Colonic mucosa (tissue), 4 donors: ENCODE measurements at regions not wholly inside any gene's neighbourhood (a gene's known extent, or its start where the extent isn't known, plus 50 kb on each side); places are given as distances from the start of the nearest gene placed in this dataset.

Source experiments
- DNase-seq: peaks from one replicate; pipeline ENCODE4 v3.0.0-alpha.2; 2020
- H3K27ac ChIP-seq: fragments of 200-600 bp; one replicate; pipeline ENCODE4 v1.8.0; 2021
- H3K27me3 ChIP-seq: fragments of 200-600 bp; one replicate; pipeline ENCODE4 v1.8.0; 2021
- H3K36me3 ChIP-seq: fragments of 200-600 bp; one replicate; pipeline ENCODE4 v1.8.0; 2021
- H3K4me1 ChIP-seq: fragments of 200-600 bp; one replicate; pipeline ENCODE4 v1.8.0; 2021; ENCODE audit warnings: mild to moderate bottlenecking
- H3K4me3 ChIP-seq: fragments of 200-600 bp; one replicate; pipeline ENCODE4 v1.8.0; 2021
- H3K9ac ChIP-seq, 2 donors: one replicate each; pipeline ENCODE4 v1.7.0; 2013; ENCODE audit warnings: control low read depth in 2 of 2, low read depth in 2 of 2, low read length in 2 of 2
- H3K9me3 ChIP-seq: fragments of 200-600 bp; one replicate; pipeline ENCODE4 v1.8.0; 2021
- intact Hi-C: fragments of 100-400 bp; cut with DNase I; formaldehyde crosslinking; loops from one replicate; pipeline ENCODE4 v1.14.1; 2022
- TF ChIP-seq, protein P1 (sequence below): fragments of 200-600 bp; IDR thresholded peaks from one replicate; pipeline ENCODE4 v1.8.0; 2022; ENCODE audit warnings: antibody characterized with exemption, mild to moderate bottlenecking
- donor health status: healthy.
- donor health status: DM: no; HTN: no; CAD: no.
- donor health status: DM: no; HTN: no; CAD: no.

DNA sequence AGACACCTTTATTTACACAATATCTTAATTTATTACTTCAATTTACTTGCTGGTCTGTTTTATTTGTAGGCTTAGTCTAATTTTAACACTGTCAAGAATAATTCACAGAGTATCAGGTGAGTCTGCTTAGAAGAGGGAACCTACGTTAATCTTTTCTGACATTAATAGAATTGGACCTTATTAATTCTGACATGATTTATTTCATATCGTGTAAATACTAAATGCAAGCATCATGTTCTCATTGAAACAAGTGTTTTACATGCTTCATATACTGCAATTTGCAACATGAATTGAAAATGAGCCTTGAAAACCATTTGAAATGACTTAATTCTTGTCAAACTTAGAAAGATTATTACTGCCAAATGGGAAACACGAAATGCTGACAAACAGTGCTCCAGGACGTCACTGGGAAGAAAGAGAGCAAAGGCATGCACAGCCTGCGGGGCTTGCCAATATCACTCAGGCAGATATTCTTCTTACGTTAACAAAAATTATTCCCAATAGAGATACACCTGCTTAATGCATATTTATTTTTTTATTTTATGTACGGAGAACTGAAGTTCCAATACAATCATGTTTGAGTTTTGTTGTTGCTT lies 282.0 kb upstream of the AKR1E2 start:
- Histone ChIP-seq H3K4me1 (no peaks in the 10 kb centered on the region), H3K27ac (no peak overlapping the region), H3K36me3 (no peaks in the 10 kb centered on the region), H3K9ac (no peak overlapping the region), H3K9me3 (no peaks in the 10 kb centered on the region), H3K27me3 (no peaks in the 10 kb centered on the region), H3K4me3 (no peak overlapping the region)
- TF ChIP-seq, protein P1, sequence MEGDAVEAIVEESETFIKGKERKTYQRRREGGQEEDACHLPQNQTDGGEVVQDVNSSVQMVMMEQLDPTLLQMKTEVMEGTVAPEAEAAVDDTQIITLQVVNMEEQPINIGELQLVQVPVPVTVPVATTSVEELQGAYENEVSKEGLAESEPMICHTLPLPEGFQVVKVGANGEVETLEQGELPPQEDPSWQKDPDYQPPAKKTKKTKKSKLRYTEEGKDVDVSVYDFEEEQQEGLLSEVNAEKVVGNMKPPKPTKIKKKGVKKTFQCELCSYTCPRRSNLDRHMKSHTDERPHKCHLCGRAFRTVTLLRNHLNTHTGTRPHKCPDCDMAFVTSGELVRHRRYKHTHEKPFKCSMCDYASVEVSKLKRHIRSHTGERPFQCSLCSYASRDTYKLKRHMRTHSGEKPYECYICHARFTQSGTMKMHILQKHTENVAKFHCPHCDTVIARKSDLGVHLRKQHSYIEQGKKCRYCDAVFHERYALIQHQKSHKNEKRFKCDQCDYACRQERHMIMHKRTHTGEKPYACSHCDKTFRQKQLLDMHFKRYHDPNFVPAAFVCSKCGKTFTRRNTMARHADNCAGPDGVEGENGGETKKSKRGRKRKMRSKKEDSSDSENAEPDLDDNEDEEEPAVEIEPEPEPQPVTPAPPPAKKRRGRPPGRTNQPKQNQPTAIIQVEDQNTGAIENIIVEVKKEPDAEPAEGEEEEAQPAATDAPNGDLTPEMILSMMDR = no peak
- no peak for DNase-seq
- intact Hi-C loops = no loop called here

DNA sequence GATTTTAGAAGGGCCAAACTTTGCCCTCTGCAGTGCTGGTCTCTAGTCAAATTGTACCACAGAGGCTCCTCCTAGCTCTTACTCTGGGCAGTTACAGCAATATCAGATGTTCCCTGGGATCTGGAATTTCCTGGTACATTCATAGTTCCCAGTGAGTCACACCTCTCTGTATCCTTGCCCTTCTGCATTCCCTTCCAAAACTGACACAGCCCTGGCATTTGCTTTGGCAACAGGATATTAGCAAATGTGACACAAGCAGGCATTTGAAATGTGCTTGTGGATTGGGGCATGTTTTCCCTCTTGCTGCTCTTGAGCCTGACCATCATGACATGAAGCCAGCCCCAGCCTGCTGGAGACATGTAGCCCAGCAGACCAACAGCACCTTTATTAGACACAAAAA lies 284.7 kb upstream of the AKR1E2 start:
- H3K9me3 ChIP-seq = no peaks in the 10 kb centered on the region
- peak; percentile 53 for DNase-seq
- H3K27me3 ChIP-seq = no peaks in the 10 kb centered on the region
- no peak overlapping the region for H3K9ac ChIP-seq
- H3K4me3 ChIP-seq = no peak overlapping the region
- intact Hi-C loops = no loop called here
- no peaks in the 10 kb centered on the region for H3K36me3 ChIP-seq
- H3K4me1 ChIP-seq = no peaks in the 10 kb centered on the region
- TF ChIP-seq, protein P1 = no peak
- peak overlapping the region; percentile 59 for H3K27ac ChIP-seq

DNA sequence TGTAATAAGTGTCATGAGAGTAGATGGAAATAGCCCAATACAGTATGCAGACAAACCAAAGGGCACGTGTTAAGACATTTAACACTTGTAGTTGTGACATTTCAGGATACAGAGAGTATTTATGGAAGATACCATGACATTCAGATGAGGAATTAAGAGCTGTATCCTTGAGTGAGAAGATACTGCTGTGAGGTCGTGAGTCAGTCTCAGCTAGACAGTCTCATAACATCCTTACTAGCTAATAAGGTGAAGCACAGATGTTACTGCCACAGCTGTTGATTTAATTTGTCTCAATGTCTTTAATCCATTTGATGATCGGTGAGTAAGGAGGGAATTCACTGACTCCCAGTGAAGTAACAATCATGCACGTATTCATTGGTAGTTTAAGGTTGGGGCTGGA lies 288.0 kb upstream of the AKR1E2 start:
- no peak overlapping the region for H3K9ac ChIP-seq
- no peaks in the 10 kb centered on the region for H3K36me3 ChIP-seq
- no peaks in the 10 kb centered on the region for H3K4me1 ChIP-seq
- intact Hi-C loops = no loop called here
- no peak overlapping the region for H3K27ac ChIP-seq
- H3K27me3 ChIP-seq = no peaks in the 10 kb centered on the region
- H3K4me3 ChIP-seq = no peak overlapping the region
- no peak for DNase-seq
- TF ChIP-seq, protein P1 = no peak
- no peaks in the 10 kb centered on the region for H3K9me3 ChIP-seq

DNA sequence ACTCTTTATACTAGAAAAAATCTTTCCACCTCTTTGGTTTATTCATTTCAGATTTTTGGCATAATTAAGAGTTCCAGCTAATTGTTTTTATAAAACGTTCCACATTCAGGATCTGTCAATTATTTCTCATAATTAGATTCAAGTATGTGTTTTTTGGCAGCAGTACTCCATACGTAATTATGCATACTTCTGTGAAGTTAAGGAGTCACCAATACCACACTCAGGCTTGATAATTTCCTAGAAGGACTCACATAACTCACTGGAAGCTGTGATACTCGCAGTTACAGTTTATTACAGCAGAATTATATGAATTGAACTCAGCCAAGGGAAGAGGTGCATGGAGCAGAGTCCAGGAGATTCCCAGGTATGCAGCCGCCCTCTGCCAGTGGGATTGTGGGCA lies 290.5 kb upstream of the AKR1E2 start:
- Histone ChIP-seq H3K4me3 (no peak overlapping the region), H3K27me3 (no peaks in the 10 kb centered on the region), H3K27ac (no peak overlapping the region), H3K9me3 (no peaks in the 10 kb centered on the region), H3K36me3 (no peaks in the 10 kb centered on the region), H3K4me1 (no peaks in the 10 kb centered on the region), H3K9ac (no peak overlapping the region)
- TF ChIP-seq, protein P1 = no peak
- intact Hi-C loops = no loop called here
- no peak for DNase-seq

DNA sequence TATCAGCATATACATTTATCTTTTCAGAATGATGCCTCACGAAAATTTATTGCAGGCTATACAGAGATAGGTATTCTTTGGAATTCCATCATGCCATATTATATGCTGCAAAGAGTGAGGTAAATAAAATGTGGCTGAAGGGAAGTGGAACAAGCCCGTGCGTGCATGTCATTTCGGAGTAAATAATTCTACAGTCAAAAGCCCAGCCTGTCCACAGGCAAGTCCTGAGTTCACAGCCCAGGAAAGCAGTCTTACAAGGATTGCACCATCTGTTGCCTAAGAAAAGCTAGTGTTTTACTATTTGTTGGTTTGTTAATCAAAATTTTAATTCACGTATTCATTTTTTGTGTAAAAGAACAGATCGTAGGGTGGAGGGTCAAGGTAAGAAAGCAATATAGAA lies 292.4 kb upstream of the AKR1E2 start:
- Histone ChIP-seq H3K36me3 (no peaks in the 10 kb centered on the region), H3K9me3 (no peaks in the 10 kb centered on the region), H3K27me3 (no peaks in the 10 kb centered on the region), H3K4me3 (no peak overlapping the region), H3K27ac (no peak overlapping the region), H3K9ac (no peak overlapping the region), H3K4me1 (no peaks in the 10 kb centered on the region)
- TF ChIP-seq, protein P1 = no peak
- DNase-seq = no peak
- intact Hi-C loops = no loop called here
